ENCODE measurements at regions not wholly inside any gene's neighbourhood (a gene's known extent, or its start where the extent isn't known, plus 50 kb on each side); places are given as distances from the start of the nearest gene placed in this dataset.
A peak's percentile ranks its signal among the peaks of the same experiment; 100 is the strongest.

GRCh38 chr12:47377414-47378221 lies 297.9 kb upstream of the AMIGO2 start:
- H3K9me3 ChIP-seq, result no peaks in the 10 kb centered on the region
- DNase-seq (ENCODE audit: low spot score in 2 of 2), result peak; percentile 95 to 99
- no peaks in the 10 kb centered on the region for H3K27me3 ChIP-seq
- TF ChIP-seq, protein P1, sequence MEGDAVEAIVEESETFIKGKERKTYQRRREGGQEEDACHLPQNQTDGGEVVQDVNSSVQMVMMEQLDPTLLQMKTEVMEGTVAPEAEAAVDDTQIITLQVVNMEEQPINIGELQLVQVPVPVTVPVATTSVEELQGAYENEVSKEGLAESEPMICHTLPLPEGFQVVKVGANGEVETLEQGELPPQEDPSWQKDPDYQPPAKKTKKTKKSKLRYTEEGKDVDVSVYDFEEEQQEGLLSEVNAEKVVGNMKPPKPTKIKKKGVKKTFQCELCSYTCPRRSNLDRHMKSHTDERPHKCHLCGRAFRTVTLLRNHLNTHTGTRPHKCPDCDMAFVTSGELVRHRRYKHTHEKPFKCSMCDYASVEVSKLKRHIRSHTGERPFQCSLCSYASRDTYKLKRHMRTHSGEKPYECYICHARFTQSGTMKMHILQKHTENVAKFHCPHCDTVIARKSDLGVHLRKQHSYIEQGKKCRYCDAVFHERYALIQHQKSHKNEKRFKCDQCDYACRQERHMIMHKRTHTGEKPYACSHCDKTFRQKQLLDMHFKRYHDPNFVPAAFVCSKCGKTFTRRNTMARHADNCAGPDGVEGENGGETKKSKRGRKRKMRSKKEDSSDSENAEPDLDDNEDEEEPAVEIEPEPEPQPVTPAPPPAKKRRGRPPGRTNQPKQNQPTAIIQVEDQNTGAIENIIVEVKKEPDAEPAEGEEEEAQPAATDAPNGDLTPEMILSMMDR (IDR thresholded peaks at IDR 0.05), result no peak
- intact Hi-C loops (cut with DNase I), result loop anchor here (2.0 to 10.0 kb wide), 4 partner anchors 15 to 807 kb away; partner anchors contain the start of gene CCDC184
- H3K27ac ChIP-seq, result peak overlapping the region; percentile 85 to 91
- H3K4me3 ChIP-seq, result peak overlapping the region in 1 of 2 donors; percentile 23
- H3K36me3 ChIP-seq, result no peaks in the 10 kb centered on the region
- H3K4me1 ChIP-seq, result peaks cover 0 to 13% of the 10 kb centered on the region in 2 donors

- Histone ChIP-seq H3K27ac (peak overlapping the region; percentile 85 to 91), H3K4me3 (peak overlapping the region in 1 of 2 donors; percentile 17), H3K4me1 (peaks cover 0 to 13% of the 10 kb centered on the region in 2 donors), H3K9me3 (no peaks in the 10 kb centered on the region), H3K27me3 (no peaks in the 10 kb centered on the region), H3K36me3 (no peaks in the 10 kb centered on the region)
- no peak for DNase-seq (ENCODE audit: low spot score in 2 of 2)
- TF ChIP-seq, protein P1 (IDR thresholded peaks at IDR 0.05), result no peak
- intact Hi-C loops (cut with DNase I), result loop anchor here (5.0 to 10.0 kb wide), 3 partner anchors 295 to 808 kb away; partner anchors contain the start of gene CCDC184
Measured at GRCh38 chr12:47376927-47377326, 297.2 kb upstream of the AMIGO2 start.

GRCh38 chr12:47373554-47374150 lies 293.9 kb upstream of the AMIGO2 start:
- H3K4me1 ChIP-seq, result peaks cover 0 to 9% of the 10 kb centered on the region in 2 donors
- intact Hi-C loops (cut with DNase I), result loop anchor here (10.0 kb wide), 1 partner anchor 811 kb away; the partner anchor contains the start of gene CCDC184
- no peaks in the 10 kb centered on the region for H3K36me3 ChIP-seq
- H3K4me3 ChIP-seq, result no peak overlapping the region
- H3K27ac ChIP-seq, result no peak overlapping the region
- DNase-seq (ENCODE audit: low spot score in 2 of 2), result no peak
- no peaks in the 10 kb centered on the region for H3K27me3 ChIP-seq
- TF ChIP-seq, protein P1 (IDR thresholded peaks at IDR 0.05), result no peak
- no peaks in the 10 kb centered on the region for H3K9me3 ChIP-seq

DNA sequence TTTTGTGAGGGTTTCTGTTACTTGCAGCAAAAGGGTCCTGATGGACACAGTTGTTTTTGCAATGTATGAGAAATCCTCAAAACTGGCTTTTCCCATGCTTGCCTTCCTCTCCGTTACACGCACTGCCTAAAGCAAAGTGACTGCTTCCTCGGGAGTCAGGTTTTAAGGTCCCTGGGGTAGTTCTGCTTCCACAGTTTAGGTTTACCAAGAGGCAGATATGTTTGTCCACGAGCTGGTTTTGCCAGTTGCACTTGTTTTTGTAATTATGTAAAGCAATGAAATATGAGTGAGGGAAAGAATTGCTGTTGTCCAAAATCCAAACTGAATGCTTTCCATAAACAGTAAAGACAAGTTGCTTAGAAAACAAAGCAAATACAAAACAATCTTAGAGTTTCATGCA lies 290.7 kb upstream of the AMIGO2 start:
- intact Hi-C loops (cut with DNase I), result loop anchor here (10.0 kb wide), 1 partner anchor 814 kb away; the partner anchor contains the start of gene CCDC184
- H3K27ac ChIP-seq, result no peak overlapping the region
- no peaks in the 10 kb centered on the region for H3K36me3 ChIP-seq
- TF ChIP-seq, protein P1 (IDR thresholded peaks at IDR 0.05), result no peak
- DNase-seq (ENCODE audit: low spot score in 2 of 2), result no peak
- no peaks in the 10 kb centered on the region for H3K4me1 ChIP-seq
- H3K27me3 ChIP-seq, result no peaks in the 10 kb centered on the region
- H3K9me3 ChIP-seq, result no peaks in the 10 kb centered on the region
- H3K4me3 ChIP-seq, result no peak overlapping the region

DNA sequence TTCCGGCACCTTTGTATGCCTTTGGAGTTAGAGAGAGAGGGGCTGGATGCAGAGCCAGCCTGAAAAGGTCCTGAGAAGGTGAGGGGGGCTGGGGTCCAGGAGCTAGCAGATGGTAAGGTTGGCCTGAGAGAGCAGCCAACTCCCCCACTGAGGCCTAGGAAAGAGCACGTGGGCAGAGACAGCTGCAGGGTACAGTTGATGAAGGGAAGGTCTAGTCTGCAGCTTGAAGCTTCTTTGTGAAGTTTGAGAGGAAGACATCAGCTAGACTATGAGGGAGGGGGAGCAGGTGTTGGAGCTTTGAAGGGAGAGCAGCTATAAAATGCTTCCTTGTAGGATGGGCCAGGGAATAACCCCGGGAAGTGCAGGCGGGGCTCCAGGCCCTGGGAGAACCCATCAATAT lies 289.3 kb upstream of the AMIGO2 start:
- TF ChIP-seq, protein P1 (IDR thresholded peaks at IDR 0.05), result no peak

More for the DNA sequence above, 289.3 kb upstream of the AMIGO2 start:
- no peak for DNase-seq (ENCODE audit: low spot score in 2 of 2)
- no peak overlapping the region for H3K4me3 ChIP-seq
- intact Hi-C loops (cut with DNase I), result no loop called here
- no peaks in the 10 kb centered on the region for H3K36me3 ChIP-seq
- H3K27me3 ChIP-seq, result no peaks in the 10 kb centered on the region
- H3K9me3 ChIP-seq, result no peaks in the 10 kb centered on the region
- no peak overlapping the region for H3K27ac ChIP-seq
- H3K4me1 ChIP-seq, result peaks cover 0 to 2% of the 10 kb centered on the region in 2 donors

All from ascending aorta (tissue), 2 donors.